ENCODE measurements at regions not wholly inside any gene's neighbourhood (a gene's known extent, or its start where the extent isn't known, plus 50 kb on each side); places are given as distances from the start of the nearest gene placed in this dataset.

- no peak for TF ChIP-seq CTCF (conservative IDR thresholded peaks at IDR 0.05 in 1 of 2, IDR thresholded peaks at IDR 0.05 in 1 of 2; ENCODE audit: low read depth in 1 of 2, low read length in 2 of 2)
- no peak for TF ChIP-seq EZH2 (IDR thresholded peaks at IDR 0.05; ENCODE audit: low read length, missing control alignments)
Measured at GRCh38 chr7:1314021-1314907, 81.6 kb downstream of the UNCX start.
